Breast epithelium (tissue), 4 donors: ENCODE measurements at regions not wholly inside any gene's neighbourhood (a gene's known extent, or its start where the extent isn't known, plus 50 kb on each side); places are given as distances from the start of the nearest gene placed in this dataset.

Source experiments
- DNase-seq, 2 donors: peaks; one replicate each; pipeline ENCODE4 v3.0.0-alpha.2; 2019; ENCODE audit warnings: low spot score in 2 of 2
- H3K27ac ChIP-seq, 2 donors: fragments of 200-600 bp; sonication (generic) in 1 of 2; one replicate each; pipeline ENCODE4 v1.5.1; 2016 to 2019; ENCODE audit warnings: mild to moderate bottlenecking in 1 of 2
- H3K27me3 ChIP-seq, 2 donors: fragments of 200-600 bp; sonication (generic) in 1 of 2; one replicate each; pipeline versions ENCODE4 v1.5.1 to v1.6.0; 2017 to 2019; ENCODE audit warnings: control low read depth in 1 of 2, mild to moderate bottlenecking in 1 of 2
- H3K36me3 ChIP-seq: fragments of 200-600 bp; one replicate; pipeline ENCODE4 v1.5.1; 2019
- H3K4me1 ChIP-seq, 2 donors: fragments of 200-600 bp; sonication (generic); one replicate each; pipeline ENCODE4 v1.5.1; 2016 to 2019; ENCODE audit warnings: control low read depth in 1 of 2
- H3K4me3 ChIP-seq, 3 donors: fragments of 200-600 bp; sonication (generic); 1 replicate in 2 of 3; 2 replicates in 1 of 3; pipeline ENCODE4 v1.5.1; 2016 to 2019; ENCODE audit warnings: mild to moderate bottlenecking in 3 of 3, moderate library complexity in 2 of 3
- H3K9me3 ChIP-seq, 2 donors: fragments of 200-600 bp; sonication (generic) in 1 of 2; one replicate each; pipeline ENCODE4 v1.5.1; 2016 to 2019; ENCODE audit warnings: control low read depth in 1 of 2
- POLR2A ChIP-seq: fragments of 450-650 bp; IDR thresholded peaks from one replicate; pipeline ENCODE4 v1.6.1; 2016; ENCODE audit warnings: antibody characterized with exemption, mild to moderate bottlenecking, moderate library complexity
- POLR2AphosphoS5 ChIP-seq, 3 donors: sonication (generic); formaldehyde crosslinking; IDR thresholded peaks; one replicate each; pipeline ENCODE4 v1.6.1; 2017; ENCODE audit warnings: antibody characterized with exemption in 3 of 3
- intact Hi-C: fragments of 100-400 bp; cut with DNase I; formaldehyde crosslinking; loops from one replicate; pipeline ENCODE4 v1.15.1; 2023; ENCODE audit warnings: low total_unique reads
- TF ChIP-seq, protein P1 (sequence below), 3 donors: fragments of 450-650 bp; IDR thresholded peaks; one replicate each; pipeline ENCODE4 v1.5.1; 2016 to 2017; ENCODE audit warnings: antibody characterized with exemption in 3 of 3, mild to moderate bottlenecking in 3 of 3, moderate library complexity in 3 of 3

DNA sequence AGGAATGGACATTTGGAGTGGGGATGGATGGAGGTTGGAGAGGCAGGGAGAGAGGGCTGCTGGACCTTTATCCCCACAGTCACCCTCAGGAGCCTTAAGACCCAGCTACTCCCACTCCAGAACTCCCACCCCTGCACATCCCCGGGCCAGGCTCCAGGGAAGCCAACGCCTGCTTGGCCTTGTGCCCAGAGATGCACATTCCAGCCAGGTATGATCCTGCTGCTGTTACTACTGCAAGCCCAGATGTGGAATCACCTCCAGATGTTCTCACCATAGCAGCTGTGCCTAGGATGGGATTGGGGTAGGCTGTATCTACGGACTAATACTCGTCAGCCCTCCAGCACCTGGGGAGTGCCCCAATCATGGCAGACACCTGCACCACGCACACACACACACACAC, 71.7 kb downstream of the ZFP36L2 start:
- Histone ChIP-seq H3K36me3 (no peaks in the 10 kb centered on the region), H3K27ac (peak overlapping the region in 1 of 2 donors; percentile 20), H3K4me1 (peaks cover 13 to 26% of the 10 kb centered on the region in 2 donors), H3K4me3 (no peak overlapping the region), H3K9me3 (no peaks in the 10 kb centered on the region), H3K27me3 (no peaks in the 10 kb centered on the region)
- no peak for DNase-seq
- intact Hi-C loops, result no loop called here
- TF ChIP-seq, protein P1, sequence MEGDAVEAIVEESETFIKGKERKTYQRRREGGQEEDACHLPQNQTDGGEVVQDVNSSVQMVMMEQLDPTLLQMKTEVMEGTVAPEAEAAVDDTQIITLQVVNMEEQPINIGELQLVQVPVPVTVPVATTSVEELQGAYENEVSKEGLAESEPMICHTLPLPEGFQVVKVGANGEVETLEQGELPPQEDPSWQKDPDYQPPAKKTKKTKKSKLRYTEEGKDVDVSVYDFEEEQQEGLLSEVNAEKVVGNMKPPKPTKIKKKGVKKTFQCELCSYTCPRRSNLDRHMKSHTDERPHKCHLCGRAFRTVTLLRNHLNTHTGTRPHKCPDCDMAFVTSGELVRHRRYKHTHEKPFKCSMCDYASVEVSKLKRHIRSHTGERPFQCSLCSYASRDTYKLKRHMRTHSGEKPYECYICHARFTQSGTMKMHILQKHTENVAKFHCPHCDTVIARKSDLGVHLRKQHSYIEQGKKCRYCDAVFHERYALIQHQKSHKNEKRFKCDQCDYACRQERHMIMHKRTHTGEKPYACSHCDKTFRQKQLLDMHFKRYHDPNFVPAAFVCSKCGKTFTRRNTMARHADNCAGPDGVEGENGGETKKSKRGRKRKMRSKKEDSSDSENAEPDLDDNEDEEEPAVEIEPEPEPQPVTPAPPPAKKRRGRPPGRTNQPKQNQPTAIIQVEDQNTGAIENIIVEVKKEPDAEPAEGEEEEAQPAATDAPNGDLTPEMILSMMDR (IDR thresholded peaks at IDR 0.05), result no peak
- TF ChIP-seq POLR2A, result no peak
- TF ChIP-seq POLR2AphosphoS5 (IDR thresholded peaks at IDR 0.05), result no peak

DNA sequence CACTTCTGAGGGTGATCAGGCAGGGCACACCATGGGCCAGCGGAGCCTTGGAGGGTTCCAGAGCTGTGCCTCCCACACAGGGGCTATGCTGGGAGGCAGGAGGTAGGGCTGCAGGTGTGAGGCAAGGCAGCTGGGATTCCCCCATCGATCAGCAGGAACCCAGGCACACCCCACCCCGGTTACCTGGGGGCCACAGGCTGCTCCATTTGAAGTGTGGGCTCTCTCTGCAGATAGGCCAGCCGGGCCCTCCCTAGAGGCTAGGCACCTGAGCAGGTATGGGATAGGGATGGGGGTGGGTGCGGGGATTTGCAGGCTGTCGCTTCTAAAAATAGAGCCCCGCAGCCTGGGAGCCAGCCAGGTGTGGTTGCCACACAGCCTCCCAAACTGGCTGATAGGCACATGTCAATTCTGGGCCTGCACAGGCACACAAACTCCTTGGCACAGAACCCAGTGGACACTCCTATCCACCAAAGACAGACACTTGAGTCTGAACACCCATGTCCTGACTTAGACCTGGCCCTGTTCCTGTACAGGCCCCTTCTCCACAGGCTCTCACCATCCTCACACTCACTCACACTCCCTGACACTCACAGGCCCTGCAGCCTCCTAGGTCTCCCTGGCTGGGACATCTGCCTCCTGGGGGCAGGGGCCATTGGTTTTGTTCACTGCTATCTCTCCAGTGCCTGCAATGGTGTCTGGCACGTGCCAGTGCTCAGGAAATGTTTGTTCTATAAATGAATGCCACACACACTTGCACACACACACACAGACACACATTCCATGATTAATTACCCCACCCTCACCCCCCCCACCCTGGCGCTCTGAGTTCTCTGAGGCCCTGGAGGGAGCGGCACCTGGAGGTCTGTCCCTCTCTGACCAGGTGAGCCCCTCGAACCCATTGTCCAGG, 73.4 kb downstream of the ZFP36L2 start:
- Histone ChIP-seq H3K4me3 (no peak overlapping the region), H3K9me3 (no peaks in the 10 kb centered on the region), H3K36me3 (no peaks in the 10 kb centered on the region), H3K4me1 (peaks cover 7 to 10% of the 10 kb centered on the region in 2 donors), H3K27ac (no peak overlapping the region), H3K27me3 (no peaks in the 10 kb centered on the region)
- no peak for DNase-seq
- intact Hi-C loops, result no loop called here
- no peak for TF ChIP-seq POLR2AphosphoS5 (IDR thresholded peaks at IDR 0.05)
- no peak for TF ChIP-seq POLR2A
- TF ChIP-seq, protein P1 (IDR thresholded peaks at IDR 0.05), result no peak

DNA sequence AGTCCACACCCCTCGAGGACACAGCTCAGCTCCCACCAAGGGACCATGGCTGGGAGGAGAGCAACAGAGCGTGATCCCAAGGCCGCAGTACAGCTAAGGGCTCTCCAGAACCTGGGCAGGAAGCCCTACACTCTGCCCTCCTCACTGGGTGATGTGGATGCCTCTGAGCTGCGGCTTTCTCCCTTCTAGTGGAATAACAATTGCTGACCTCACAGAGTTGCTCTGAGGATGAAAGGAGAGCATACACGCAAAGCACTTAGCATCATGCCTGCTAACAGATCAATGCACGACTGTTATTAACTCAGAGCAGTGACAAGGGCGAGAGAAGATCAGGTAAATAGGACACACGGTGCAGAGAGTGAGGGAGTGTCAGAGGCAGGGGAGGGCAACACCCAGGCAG, 74.2 kb downstream of the ZFP36L2 start:
- H3K9me3 ChIP-seq, result no peaks in the 10 kb centered on the region
- TF ChIP-seq, protein P1 (IDR thresholded peaks at IDR 0.05), result no peak
- TF ChIP-seq POLR2A (no peak), POLR2AphosphoS5 (IDR thresholded peaks at IDR 0.05) (no peak)
- DNase-seq, result no peak
- H3K27ac ChIP-seq, result no peak overlapping the region
- no peak overlapping the region for H3K4me3 ChIP-seq
- intact Hi-C loops, result no loop called here
- no peaks in the 10 kb centered on the region for H3K27me3 ChIP-seq
- H3K36me3 ChIP-seq, result no peaks in the 10 kb centered on the region
- H3K4me1 ChIP-seq, result peaks cover 0 to 1% of the 10 kb centered on the region in 2 donors

- H3K27me3 ChIP-seq, result no peaks in the 10 kb centered on the region
- DNase-seq, result no peak
- no peak for TF ChIP-seq POLR2AphosphoS5 (IDR thresholded peaks at IDR 0.05)
- TF ChIP-seq POLR2A, result no peak
- TF ChIP-seq, protein P1 (IDR thresholded peaks at IDR 0.05), result no peak
- no peak overlapping the region for H3K4me3 ChIP-seq
- no peaks in the 10 kb centered on the region for H3K4me1 ChIP-seq
- intact Hi-C loops, result no loop called here
- no peaks in the 10 kb centered on the region for H3K36me3 ChIP-seq
- no peaks in the 10 kb centered on the region for H3K9me3 ChIP-seq
- no peak overlapping the region for H3K27ac ChIP-seq
Measured at GRCh38 chr2:43149482-43150107, 76.8 kb downstream of the ZFP36L2 start.

- Histone ChIP-seq H3K4me1 (no peaks in the 10 kb centered on the region), H3K27me3 (no peaks in the 10 kb centered on the region), H3K9me3 (no peaks in the 10 kb centered on the region), H3K27ac (no peak overlapping the region), H3K4me3 (no peak overlapping the region), H3K36me3 (no peaks in the 10 kb centered on the region)
- intact Hi-C loops, result no loop called here
- TF ChIP-seq, protein P1 (IDR thresholded peaks at IDR 0.05), result no peak
- TF ChIP-seq POLR2A, result no peak
- TF ChIP-seq POLR2AphosphoS5 (IDR thresholded peaks at IDR 0.05), result no peak
- no peak for DNase-seq
Measured at GRCh38 chr2:43146083-43146482, 80.3 kb downstream of the ZFP36L2 start.
